PC-9 (cell line): ENCODE measurements at regions not wholly inside any gene's neighbourhood (a gene's known extent, or its start where the extent isn't known, plus 50 kb on each side); places are given as distances from the start of the nearest gene placed in this dataset.

Source experiments
- BruUV-seq: library from RNA; stranded (reverse); fragments of 400-500 nt; replicated peaks from 2 replicates; lab custom pipeline; 2021; lab: Mats Ljungman, UMichigan
- CTCF ChIA-PET: fragments of 300-600 bp; sonication (Branson Sonifier 250); formaldehyde crosslinking; loops from one replicate; lab custom pipeline; 2022; ENCODE audit warnings: antibody characterized with exemption; lab: Charles Lee
- POLR2A ChIA-PET: fragments of 300-600 bp; sonication (Branson Sonifier 250); formaldehyde crosslinking; loops from one replicate; lab custom pipeline; 2022; ENCODE audit warnings: antibody characterized with exemption; ENCODE audit not compliant: unreplicated experiment; lab: Charles Lee
- DNase-seq, 2 experiments: peaks; one replicate each; pipeline versions ENCODE4 v3.0.0 to v3.0.0-alpha.2; 2015 to 2022; ENCODE audit warnings: mixed read lengths in 1 of 2
- H2AFZ ChIP-seq: fragments of 200-600 bp; sonication (generic); 2 replicates; pipeline ENCODE4 v1.8.1; 2017; ENCODE audit warnings: antibody characterized with exemption
- H3F3A ChIP-seq: fragments of 200-600 bp; sonication (generic); 2 replicates; pipeline ENCODE4 v1.8.1; 2017; ENCODE audit warnings: antibody characterized with exemption, mild to moderate bottlenecking, low read depth; ENCODE audit not compliant: insufficient read depth
- H3K27ac ChIP-seq: fragments of 200-600 bp; sonication (generic); 2 replicates; pipeline ENCODE4 v1.6.1; 2016; ENCODE audit warnings: mixed run types
- H3K27me3 ChIP-seq: fragments of 200-600 bp; sonication (generic); 2 replicates; pipeline ENCODE4 v1.6.1; 2016; ENCODE audit warnings: low read depth, mixed run types; ENCODE audit not compliant: insufficient read depth
- H3K36me3 ChIP-seq: fragments of 200-600 bp; sonication (generic); 2 replicates; pipeline ENCODE4 v1.6.1; 2016; ENCODE audit warnings: low read depth, mixed run types
- H3K4me1 ChIP-seq: fragments of 200-600 bp; sonication (generic); replicated peaks from 2 replicates; pipeline ENCODE4 v1.6.1; 2016; ENCODE audit warnings: mixed run types; ENCODE audit not compliant: insufficient read depth
- H3K4me2 ChIP-seq: fragments of 200-600 bp; sonication (generic); 2 replicates; pipeline ENCODE4 v1.6.1; 2017; ENCODE audit warnings: mixed run types
- H3K4me3 ChIP-seq: fragments of 200-600 bp; sonication (generic); 2 replicates; pipeline ENCODE4 v1.6.1; 2016; ENCODE audit warnings: mixed run types
- H3K79me2 ChIP-seq: fragments of 200-600 bp; sonication (generic); 2 replicates; pipeline ENCODE4 v1.6.1; 2017; ENCODE audit warnings: low read depth, mixed run types
- H3K9me2 ChIP-seq: fragments of 200-600 bp; sonication (generic); 2 replicates; pipeline ENCODE4 v1.8.1; 2017; ENCODE audit warnings: mild to moderate bottlenecking; ENCODE audit not compliant: insufficient read depth
- H3K9me3 ChIP-seq: fragments of 200-600 bp; sonication (generic); 2 replicates; pipeline ENCODE4 v1.8.1; 2016; ENCODE audit warnings: low read depth; ENCODE audit not compliant: insufficient read depth
- H4K20me1 ChIP-seq: fragments of 200-600 bp; sonication (generic); 2 replicates; pipeline ENCODE4 v1.8.1; 2017; ENCODE audit not compliant: insufficient read depth
- EZH2 ChIP-seq: fragments of 200-600 bp; sonication (generic); IDR thresholded peaks from 2 replicates; pipeline ENCODE4 v1.8.0; 2017; ENCODE audit warnings: antibody characterized with exemption, low read depth
- intact Hi-C: fragments of 100-400 bp; cut with micrococcal nuclease; formaldehyde crosslinking; loops from one replicate; pipeline ENCODE4 v1.10.0; 2022; ENCODE audit not compliant: unreplicated experiment
- TF ChIP-seq, protein P1 (sequence below): fragments of 200-600 bp; sonication (generic); conservative IDR thresholded peaks from 2 replicates; pipeline ENCODE4 v1.6.1; 2017; ENCODE audit warnings: mixed run types, antibody characterized with exemption, mild to moderate bottlenecking, moderate library complexity

DNA sequence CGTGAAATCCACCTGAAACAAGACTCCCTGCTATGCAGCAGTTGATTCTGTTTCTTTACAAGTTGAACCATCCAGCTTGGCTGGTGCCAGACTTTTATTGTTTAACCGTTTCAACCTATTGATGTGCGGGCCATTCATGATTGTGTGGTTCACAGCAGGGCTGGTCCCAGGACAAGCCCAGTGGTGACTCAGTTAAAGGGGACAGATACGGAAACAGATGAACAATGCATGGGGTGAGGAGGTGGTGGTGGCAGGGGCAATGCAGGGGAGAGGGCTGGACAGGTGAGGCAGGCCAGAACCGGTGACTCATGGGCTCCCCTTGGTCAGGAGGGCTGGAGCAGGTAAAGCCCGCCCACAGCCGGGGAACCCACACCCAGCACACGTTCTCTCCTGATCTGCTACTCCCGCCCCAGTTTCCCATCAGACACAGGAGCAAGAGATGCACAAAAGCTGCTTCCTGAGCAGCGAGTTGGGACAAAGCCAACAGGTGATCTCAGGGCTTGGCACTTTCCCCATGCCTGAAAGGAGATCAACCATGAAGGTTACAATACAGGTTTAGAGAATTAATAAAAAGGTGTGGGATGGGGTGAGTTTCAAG, 232.2 kb downstream of the LY86 start:
- peak overlapping the region; percentile 94 for H3K27ac ChIP-seq
- TF ChIP-seq, protein P1, sequence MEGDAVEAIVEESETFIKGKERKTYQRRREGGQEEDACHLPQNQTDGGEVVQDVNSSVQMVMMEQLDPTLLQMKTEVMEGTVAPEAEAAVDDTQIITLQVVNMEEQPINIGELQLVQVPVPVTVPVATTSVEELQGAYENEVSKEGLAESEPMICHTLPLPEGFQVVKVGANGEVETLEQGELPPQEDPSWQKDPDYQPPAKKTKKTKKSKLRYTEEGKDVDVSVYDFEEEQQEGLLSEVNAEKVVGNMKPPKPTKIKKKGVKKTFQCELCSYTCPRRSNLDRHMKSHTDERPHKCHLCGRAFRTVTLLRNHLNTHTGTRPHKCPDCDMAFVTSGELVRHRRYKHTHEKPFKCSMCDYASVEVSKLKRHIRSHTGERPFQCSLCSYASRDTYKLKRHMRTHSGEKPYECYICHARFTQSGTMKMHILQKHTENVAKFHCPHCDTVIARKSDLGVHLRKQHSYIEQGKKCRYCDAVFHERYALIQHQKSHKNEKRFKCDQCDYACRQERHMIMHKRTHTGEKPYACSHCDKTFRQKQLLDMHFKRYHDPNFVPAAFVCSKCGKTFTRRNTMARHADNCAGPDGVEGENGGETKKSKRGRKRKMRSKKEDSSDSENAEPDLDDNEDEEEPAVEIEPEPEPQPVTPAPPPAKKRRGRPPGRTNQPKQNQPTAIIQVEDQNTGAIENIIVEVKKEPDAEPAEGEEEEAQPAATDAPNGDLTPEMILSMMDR: no peak
- TF ChIP-seq EZH2: no peak
- ChIA-PET POLR2A (interaction anchor here (0.7 kb wide), 2 partner anchors 23 to 106 kb away, joined by 4 to 5 read pairs; no protein-coding TSS in a partner anchor), CTCF (interaction anchor here (0.5 to 0.9 kb wide), 3 partner anchors 22 to 418 kb away, joined by 3 read pairs; no protein-coding TSS in a partner anchor)
- H3K4me3 ChIP-seq: no peak overlapping the region
- H3K4me1 ChIP-seq: peaks cover 69% of the 10 kb centered on the region
- no peaks in the 10 kb centered on the region for H3K79me2 ChIP-seq
- no peak overlapping the region for H2AFZ ChIP-seq
- H3F3A ChIP-seq: peaks cover 26% of the 10 kb centered on the region
- no peaks in the 10 kb centered on the region for H3K9me3 ChIP-seq
- no peaks in the 10 kb centered on the region for H3K27me3 ChIP-seq
- H3K36me3 ChIP-seq: no peaks in the 10 kb centered on the region
- no TSS peak for BruUV-seq
- intact Hi-C loops: loop anchor here (1.0 to 5.0 kb wide), 11 partner anchors 9 to 422 kb away; no protein-coding TSS in a partner anchor
- no peaks in the 10 kb centered on the region for H3K9me2 ChIP-seq
- H3K4me2 ChIP-seq: peak overlapping the region; percentile 65
- no peaks in the 10 kb centered on the region for H4K20me1 ChIP-seq
- peak; percentile 96 to 97 for DNase-seq

DNA sequence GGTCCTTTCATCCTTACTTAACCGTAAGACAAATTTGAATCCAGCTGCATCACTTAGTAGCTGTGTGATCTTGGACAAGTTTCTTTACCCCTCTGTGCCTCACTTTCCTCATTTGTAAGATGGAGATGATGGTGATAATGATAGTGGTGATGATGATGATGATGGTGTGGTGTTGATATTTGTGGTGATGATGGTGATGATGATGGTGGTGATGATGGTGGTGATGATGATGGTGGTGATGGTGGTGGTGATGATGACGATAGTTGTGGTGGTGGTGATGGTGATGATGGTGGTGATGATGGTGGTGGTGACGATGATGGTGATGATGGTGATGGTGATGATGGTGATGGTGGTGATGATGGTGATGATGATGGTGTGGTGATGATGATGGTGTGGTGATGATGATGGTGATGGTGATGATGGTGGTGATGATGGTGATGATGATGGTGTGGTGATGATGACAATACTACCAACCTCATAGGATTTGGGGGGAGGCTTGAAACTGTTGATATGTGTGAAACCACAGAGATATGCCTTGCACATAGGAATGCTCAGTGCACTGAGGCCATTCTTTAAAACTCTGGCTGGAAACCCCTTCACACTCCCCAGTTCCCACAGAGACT, 233.2 kb downstream of the LY86 start:
- TF ChIP-seq EZH2: no peak
- TF ChIP-seq, protein P1: no peak
- no peaks in the 10 kb centered on the region for H3K79me2 ChIP-seq
- no peak overlapping the region for H2AFZ ChIP-seq
- peaks cover 30% of the 10 kb centered on the region for H3F3A ChIP-seq
- intact Hi-C loops: loop anchor here (1.0 to 5.0 kb wide), 9 partner anchors 35 to 421 kb away; no protein-coding TSS in a partner anchor
- H3K36me3 ChIP-seq: no peaks in the 10 kb centered on the region
- peak overlapping the region; percentile 94 for H3K27ac ChIP-seq
- H3K4me3 ChIP-seq: no peak overlapping the region
- H3K4me1 ChIP-seq: peaks cover 71% of the 10 kb centered on the region
- DNase-seq: no peak
- no peaks in the 10 kb centered on the region for H3K9me3 ChIP-seq
- peak overlapping the region; percentile 65 for H3K4me2 ChIP-seq
- no TSS peak for BruUV-seq
- no peaks in the 10 kb centered on the region for H4K20me1 ChIP-seq
- CTCF ChIA-PET: interaction anchor here (0.5 to 0.9 kb wide), 2 partner anchors 379 to 417 kb away, joined by 3 to 7 read pairs; no protein-coding TSS in a partner anchor
- no peaks in the 10 kb centered on the region for H3K9me2 ChIP-seq
- POLR2A ChIA-PET: interaction anchor here (0.7 kb wide), 2 partner anchors 22 to 105 kb away, joined by 4 to 5 read pairs; no protein-coding TSS in a partner anchor
- H3K27me3 ChIP-seq: no peaks in the 10 kb centered on the region

DNA sequence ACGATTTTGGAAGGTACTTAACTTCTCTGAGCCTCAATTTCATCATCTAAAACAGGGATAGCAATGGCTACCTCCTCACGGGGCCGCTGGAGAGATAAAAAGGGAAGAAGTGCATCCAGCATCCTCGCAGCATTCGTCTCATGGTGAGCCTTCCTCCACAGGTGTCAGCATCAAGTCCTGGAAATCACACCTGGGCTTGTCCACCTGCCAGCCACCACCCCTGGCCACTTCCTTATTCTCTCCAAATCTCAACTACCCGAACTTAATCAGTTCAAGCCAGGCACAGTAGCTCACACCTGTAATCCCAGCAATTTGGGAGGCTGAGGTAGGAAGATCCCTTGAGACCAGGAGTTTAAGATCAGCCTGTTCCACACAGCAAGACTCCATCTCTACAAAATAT, 234.5 kb downstream of the LY86 start:
- no peak for TF ChIP-seq EZH2
- TF ChIP-seq, protein P1: no peak
- BruUV-seq: no TSS peak
- H3K79me2 ChIP-seq: no peaks in the 10 kb centered on the region
- no peak overlapping the region for H2AFZ ChIP-seq
- H4K20me1 ChIP-seq: no peaks in the 10 kb centered on the region
- CTCF ChIA-PET: interaction anchor here (0.6 kb wide), 2 partner anchors 98 to 264 kb away, joined by 5 to 9 read pairs; no protein-coding TSS in a partner anchor
- H3K4me1 ChIP-seq: peaks cover 77% of the 10 kb centered on the region
- H3K27ac ChIP-seq: peak overlapping the region; percentile 77
- H3F3A ChIP-seq: peaks cover 30% of the 10 kb centered on the region
- intact Hi-C loops: loop anchor here (5.0 kb wide), 4 partner anchors 111 to 324 kb away; no protein-coding TSS in a partner anchor
- H3K4me2 ChIP-seq: peak overlapping the region; percentile 52
- no peak for DNase-seq
- no peaks in the 10 kb centered on the region for H3K36me3 ChIP-seq
- no peaks in the 10 kb centered on the region for H3K9me2 ChIP-seq
- no peak overlapping the region for H3K4me3 ChIP-seq
- POLR2A ChIA-PET: interaction anchor here (0.6 to 0.9 kb wide), 2 partner anchors 330 to 337 kb away, joined by 3 to 7 read pairs; no protein-coding TSS in a partner anchor
- H3K27me3 ChIP-seq: no peaks in the 10 kb centered on the region
- no peaks in the 10 kb centered on the region for H3K9me3 ChIP-seq
